Fibroblast of villous mesenchyme (primary cell): ENCODE measurements at regions not wholly inside any gene's neighbourhood (a gene's known extent, or its start where the extent isn't known, plus 50 kb on each side); places are given as distances from the start of the nearest gene placed in this dataset.

Source experiments
- DNase-seq: peaks from one replicate; pipeline ENCODE4 v3.0.0-alpha.2; 2010; ENCODE audit warnings: low read depth
- H3K4me3 ChIP-seq: 2 replicates; pipeline ENCODE4 v1.5.1; 2011; ENCODE audit warnings: low read depth, mild to moderate bottlenecking, low read length
- CTCF ChIP-seq: IDR thresholded peaks from 2 replicates; pipeline ENCODE4 v1.5.1; 2012; ENCODE audit warnings: low read depth, mild to moderate bottlenecking, low read length; ENCODE audit not compliant: insufficient read depth

- DNase-seq: peak; percentile 61
- peak; percentile 88 for TF ChIP-seq CTCF
- no peak overlapping the region for H3K4me3 ChIP-seq
Measured at GRCh38 chr1:208652296-208653160, 408.3 kb upstream of the PLXNA2 start.

- no peak for TF ChIP-seq CTCF
- no peak for DNase-seq
- no peak overlapping the region for H3K4me3 ChIP-seq
Measured at GRCh38 chr1:208653426-208653825, 409.2 kb upstream of the PLXNA2 start.

GRCh38 chr1:208654241-208654640 is 410.1 kb upstream of the PLXNA2 start:
- TF ChIP-seq CTCF: peak; percentile 38
- no peak overlapping the region for H3K4me3 ChIP-seq
- DNase-seq: peak; percentile 13

- TF ChIP-seq CTCF: no peak
- no peak for DNase-seq
Measured at GRCh38 chr1:208665936-208666335, 421.8 kb upstream of the PLXNA2 start.

GRCh38 chr1:208668991-208669390 is 424.8 kb upstream of the PLXNA2 start:
- no peak overlapping the region for H3K4me3 ChIP-seq
- no peak for TF ChIP-seq CTCF
- no peak for DNase-seq

More at GRCh38 chr1:208665936-208666335, 421.8 kb upstream of the PLXNA2 start:
- H3K4me3 ChIP-seq: no peak overlapping the region

- no peak overlapping the region for H3K4me3 ChIP-seq
- TF ChIP-seq CTCF: no peak
- no peak for DNase-seq
Measured at GRCh38 chr1:208670778-208671177, 426.6 kb upstream of the PLXNA2 start.
